H1 (cell line): ENCODE measurements at regions not wholly inside any gene's neighbourhood (a gene's known extent, or its start where the extent isn't known, plus 50 kb on each side); places are given as distances from the start of the nearest gene placed in this dataset.

Source experiments
- CTCF ChIA-PET: fragments of 300-600 bp; sonication (Branson Sonifier 250); formaldehyde crosslinking; loops from one replicate; lab custom pipeline; 2021; ENCODE audit not compliant: partially characterized antibody; lab: Charles Lee
- POLR2A ChIA-PET: fragments of 300-600 bp; sonication (Branson Sonifier 250); formaldehyde crosslinking; loops from one replicate; lab custom pipeline; 2021; ENCODE audit warnings: inconsistent platforms; ENCODE audit not compliant: partially characterized antibody; lab: Charles Lee
- DNase-seq, 2 experiments: peaks; one replicate each; pipeline versions ENCODE4 v3.0.0 to v3.0.0-alpha.2; 2010 to 2022; ENCODE audit warnings: low spot score in 2 of 2, low read depth in 1 of 2, mixed read lengths in 1 of 2
- FAIRE-seq: peaks from 2 replicates; lab custom pipeline; 2011; peaks lifted over from hg19 to GRCh38; lab: Jason Lieb, UNC
- H2AFZ ChIP-seq: 2 replicates; pipeline ENCODE4 v1.8.1; 2012; ENCODE audit warnings: low read length, inconsistent platforms
- H2AK5ac ChIP-seq: 2 replicates; pipeline ENCODE4 v1.6.1; 2013; ENCODE audit warnings: low read depth, low read length
- H2BK120ac ChIP-seq: replicated peaks from 2 replicates; pipeline ENCODE3; 2013; ENCODE audit warnings: low read depth, low read length, inconsistent platforms
- H2BK12ac ChIP-seq: 2 replicates; pipeline ENCODE4 v1.6.1; 2013; ENCODE audit warnings: low read depth, low read length
- H2BK15ac ChIP-seq: 2 replicates; pipeline ENCODE4 v1.6.1; 2013; ENCODE audit warnings: low read length
- H2BK20ac ChIP-seq: 2 replicates; pipeline ENCODE4 v1.6.1; 2013; ENCODE audit warnings: low read length
- H2BK5ac ChIP-seq: 2 replicates; pipeline ENCODE4 v1.6.1; 2013; ENCODE audit warnings: low read depth, low read length
- H3K14ac ChIP-seq: 2 replicates; pipeline ENCODE4 v1.6.1; 2013; ENCODE audit warnings: inconsistent platforms; ENCODE audit not compliant: insufficient read length
- H3K18ac ChIP-seq: 2 replicates; pipeline ENCODE4 v1.6.1; 2013; ENCODE audit warnings: low read length; ENCODE audit errors: extremely low read depth
- H3K23ac ChIP-seq: 2 replicates; pipeline ENCODE4 v1.6.1; 2013; ENCODE audit warnings: inconsistent platforms; ENCODE audit not compliant: insufficient read length
- H3K23me2 ChIP-seq: 2 replicates; pipeline ENCODE4 v1.6.1; 2013; ENCODE audit warnings: low read depth, low read length
- H3K27ac ChIP-seq: 2 replicates; pipeline ENCODE4 v1.6.1; 2011; ENCODE audit warnings: low read depth, low read length, inconsistent platforms
- H3K27me3 ChIP-seq, 4 experiments: replicated peaks in 1 of 4; 1 replicate in 1 of 4; 2 replicates in 3 of 4; pipeline versions ENCODE4 v1.6.1 to v1.8.1; 2011 to 2013; ENCODE audit warnings: low read length in 3 of 4, mild to moderate bottlenecking in 3 of 4, inconsistent platforms in 2 of 4, mixed read lengths in 2 of 4, moderate library complexity in 1 of 4; ENCODE audit not compliant: control insufficient read depth in 3 of 4, insufficient read depth in 3 of 4; ENCODE audit errors: extremely low read depth in 1 of 4
- H3K36me3 ChIP-seq, 4 experiments: 2 replicates each; pipeline versions ENCODE4 v1.6.1 to v1.8.1; 2011 to 2013; ENCODE audit warnings: mild to moderate bottlenecking in 4 of 4, low read length in 3 of 4, moderate library complexity in 2 of 4, control low read depth in 1 of 4, inconsistent platforms in 1 of 4; ENCODE audit not compliant: insufficient read depth in 4 of 4, control insufficient read depth in 2 of 4
- H3K4ac ChIP-seq: replicated peaks from 2 replicates; pipeline ENCODE3; 2013; ENCODE audit warnings: low read length, low read depth, mixed read lengths, inconsistent platforms; ENCODE audit not compliant: insufficient read length
- H3K4me1 ChIP-seq, 4 experiments: replicated peaks in 1 of 4; 1 replicate in 1 of 4; 2 replicates in 3 of 4; pipeline versions ENCODE4 v1.6.1 to v1.8.1; 2011 to 2013; ENCODE audit warnings: low read length in 3 of 4, inconsistent platforms in 2 of 4, mixed read lengths in 1 of 4; ENCODE audit not compliant: insufficient read depth in 4 of 4, control insufficient read depth in 3 of 4
- H3K4me2 ChIP-seq, 2 experiments: 2 replicates each; pipeline versions ENCODE4 v1.6.1 to v1.8.1; 2011 to 2013; ENCODE audit warnings: low read depth in 2 of 2, low read length in 2 of 2, control low read depth in 1 of 2, inconsistent platforms in 1 of 2, mild to moderate bottlenecking in 1 of 2; ENCODE audit not compliant: insufficient read depth in 1 of 2
- H3K4me3 ChIP-seq, 4 experiments: fragments of 200-600, 300-600 bp in 1 of 4; sonication (generic), shearing (Covaris generic), sonication (Bioruptor Twin) in 1 of 4; 2 replicates each; pipeline versions ENCODE4 v1.5.1 to v1.8.1; 2011 to 2016; ENCODE audit warnings: low read length in 4 of 4, low read depth in 3 of 4, control low read depth in 2 of 4, inconsistent platforms in 2 of 4, mild to moderate bottlenecking in 2 of 4, mixed read lengths in 1 of 4, moderate library complexity in 1 of 4; ENCODE audit not compliant: insufficient read depth in 2 of 4; ENCODE audit errors: extremely low read depth in 1 of 4
- H3K56ac ChIP-seq: replicated peaks from 2 replicates; pipeline ENCODE3; 2013; ENCODE audit warnings: low read depth, mild to moderate bottlenecking, mixed read lengths, low read length, inconsistent platforms; ENCODE audit not compliant: insufficient read length
- H3K79me1 ChIP-seq: 2 replicates; pipeline ENCODE4 v1.6.1; 2013; ENCODE audit warnings: low read depth, low read length, control low read depth
- H3K79me2 ChIP-seq, 2 experiments: 2 replicates each; pipeline versions ENCODE4 v1.6.1 to v1.8.1; 2012 to 2013; ENCODE audit warnings: low read length in 2 of 2, mild to moderate bottlenecking in 2 of 2, inconsistent platforms in 1 of 2; ENCODE audit not compliant: insufficient read depth in 2 of 2, control insufficient read depth in 1 of 2
- H3K9ac ChIP-seq, 4 experiments: replicated peaks in 1 of 4; 1 replicate in 1 of 4; 2 replicates in 3 of 4; pipeline versions ENCODE4 v1.6.1 to v1.8.1; 2011 to 2013; ENCODE audit warnings: low read depth in 3 of 4, low read length in 3 of 4, control low read depth in 2 of 4, mild to moderate bottlenecking in 2 of 4, moderate library complexity in 2 of 4, inconsistent platforms in 1 of 4; ENCODE audit errors: extremely low read depth in 1 of 4
- H3K9me3 ChIP-seq, 2 experiments: 2 replicates each; pipeline versions ENCODE4 v1.6.1 to v1.8.1; 2012 to 2013; ENCODE audit warnings: mild to moderate bottlenecking in 2 of 2, moderate library complexity in 2 of 2, control low read depth in 1 of 2, inconsistent platforms in 1 of 2, low read depth in 1 of 2, low read length in 1 of 2, mixed read lengths in 1 of 2; ENCODE audit not compliant: insufficient read depth in 2 of 2
- H4K20me1 ChIP-seq, 2 experiments: replicated peaks in 1 of 2; 2 replicates each; pipeline versions ENCODE3 to v1.8.1; 2011 to 2013; ENCODE audit warnings: inconsistent platforms in 2 of 2, low read length in 2 of 2, mild to moderate bottlenecking in 1 of 2; ENCODE audit not compliant: insufficient read depth in 2 of 2, control insufficient read depth in 1 of 2
- H4K5ac ChIP-seq: 2 replicates; pipeline ENCODE4 v1.6.1; 2013; ENCODE audit warnings: low read length, low read depth, mixed read lengths, inconsistent platforms; ENCODE audit not compliant: insufficient read length
- H4K8ac ChIP-seq: 2 replicates; pipeline ENCODE4 v1.8.0; 2013; ENCODE audit warnings: mild to moderate bottlenecking, moderate library complexity, low read length, inconsistent platforms; ENCODE audit not compliant: insufficient read depth; ENCODE audit errors: extremely low read depth
- H4K91ac ChIP-seq: replicated peaks from 2 replicates; pipeline ENCODE3; 2013; ENCODE audit warnings: low read length, mixed read lengths, inconsistent platforms; ENCODE audit not compliant: insufficient read length
- BACH1 ChIP-seq: IDR thresholded peaks from 2 replicates; pipeline ENCODE4 v1.6.1; 2012; ENCODE audit warnings: low read length, improper control_type of control experiment
- CBX8 ChIP-seq: fragments of 300-800, 300-1000 bp; sonication (generic); IDR thresholded peaks from 2 replicates; pipeline ENCODE4 v1.7.1; 2016; ENCODE audit warnings: low read depth, low read length, borderline replicate concordance
- CTBP2 ChIP-seq: IDR thresholded peaks from 2 replicates; pipeline ENCODE4 v1.7.0; 2011; ENCODE audit warnings: borderline replicate concordance, mild to moderate bottlenecking, moderate library complexity, mixed read lengths, low read length; ENCODE audit not compliant: insufficient read depth, insufficient read length
- GABPA ChIP-seq: IDR thresholded peaks from 2 replicates; pipeline ENCODE4 v1.6.1; 2011; ENCODE audit warnings: mild to moderate bottlenecking, low read length, moderate library complexity, borderline replicate concordance; ENCODE audit not compliant: insufficient read depth
- PHF8 ChIP-seq: fragments of 200-600 bp; sonication (generic); conservative IDR thresholded peaks from 2 replicates; pipeline ENCODE4 v1.7.1; 2012; ENCODE audit warnings: low read depth, mild to moderate bottlenecking, inconsistent platforms, low read length, moderate library complexity
- POLR2AphosphoS5 ChIP-seq: IDR thresholded peaks from 2 replicates; pipeline ENCODE4 v1.6.1; 2011; ENCODE audit warnings: low read depth, low read length
- RFX5 ChIP-seq: IDR thresholded peaks from 2 replicates; pipeline ENCODE4 v1.6.1; 2011; ENCODE audit warnings: low read depth, low read length, improper control_type of control experiment, borderline replicate concordance
- SIN3A ChIP-seq, 2 experiments: IDR thresholded peaks in 1 of 2; conservative IDR thresholded peaks in 1 of 2; 2 replicates each; pipeline ENCODE4 v1.6.1; 2011 to 2012; ENCODE audit warnings: low read length in 2 of 2, improper control_type of control experiment in 1 of 2, low read depth in 1 of 2, mild to moderate bottlenecking in 1 of 2
- YY1 ChIP-seq: IDR thresholded peaks from 2 replicates; pipeline ENCODE4 v1.6.1; 2011; ENCODE audit warnings: low read depth, mild to moderate bottlenecking, low read length
- ZNF274 ChIP-seq: IDR thresholded peaks from 2 replicates; pipeline ENCODE4 v1.7.0; 2012; ENCODE audit warnings: low read length, borderline replicate concordance; ENCODE audit errors: extremely low read depth
- WGBS, 2 experiments: shearing (Covaris generic) in 1 of 2; methylation state at CpG; one replicate each; pipeline versions ENCODE4 v1.1.6 to v1.1.7; 2013 to 2015; ENCODE audit warnings: low lambda C conversion rate in 2 of 2, mixed read lengths in 2 of 2, inconsistent platforms in 1 of 2, low coverage in 1 of 2, missing lambda C conversion rate in 1 of 2; ENCODE audit not compliant: insufficient replicate concordance in 2 of 2, insufficient coverage in 1 of 2, insufficient read length in 1 of 2; ENCODE audit errors: extremely low coverage in 1 of 2, missing lambda C conversion rate in 1 of 2; 5-methylcytosine and 5-hydroxymethylcytosine counted together

GRCh38 chr1:168826269-168826668, 97.3 kb upstream of the DPT start:
- H3K56ac ChIP-seq: no peak overlapping the region
- no peak overlapping the region for H3K27ac ChIP-seq
- H2BK20ac ChIP-seq: no peak overlapping the region
- TF ChIP-seq RFX5 (no peak), PHF8 (no peak), GABPA (no peak), ZNF274 (no peak), BACH1 (no peak), CTBP2 (no peak), SIN3A (conservative IDR thresholded peaks at IDR 0.05 in 1 of 2, IDR thresholded peaks at IDR 0.05 in 1 of 2; ENCODE audit: low read depth in 1 of 2, low read length in 2 of 2) (no peak), POLR2AphosphoS5 (no peak), YY1 (no peak), CBX8 (no peak)
- H4K20me1 ChIP-seq: no peaks in the 10 kb centered on the region
- no peak overlapping the region for H3K4me2 ChIP-seq
- WGBS, 2 experiments: 98% methylated on average over 3 of the region's 3 CpGs; no CpG with 5 or more reads in 1 of the 2 experiments
- POLR2A ChIA-PET: no interaction called here
- no peak overlapping the region for H2BK5ac ChIP-seq
- H2BK15ac ChIP-seq: no peak overlapping the region
- no peak overlapping the region for H4K5ac ChIP-seq
- H3K9me3 ChIP-seq: no peaks in the 10 kb centered on the region
- H3K4me1 ChIP-seq: peaks cover 0 to 2% (median 0%) of the 10 kb centered on the region in 4 experiments; a peak in 1 of 7 replicates
- no peak overlapping the region for H2BK120ac ChIP-seq
- no peaks in the 10 kb centered on the region for H3K27me3 ChIP-seq
- no peaks in the 10 kb centered on the region for H3K79me1 ChIP-seq
- H3K4me3 ChIP-seq: no peak overlapping the region
- H2AK5ac ChIP-seq: no peak overlapping the region
- no peak overlapping the region for H4K8ac ChIP-seq
- no peaks in the 10 kb centered on the region for H3K79me2 ChIP-seq
- no peaks in the 10 kb centered on the region for H3K23me2 ChIP-seq
- no peak overlapping the region for H2BK12ac ChIP-seq
- DNase-seq (no peak), FAIRE-seq (no peak)
- H2AFZ ChIP-seq: no peak overlapping the region
- no peak overlapping the region for H3K9ac ChIP-seq
- H3K18ac ChIP-seq: no peak overlapping the region
- no peak overlapping the region for H4K91ac ChIP-seq
- H3K23ac ChIP-seq: no peak overlapping the region
- H3K36me3 ChIP-seq: no peaks in the 10 kb centered on the region; a peak in 1 of 8 replicates
- no peak overlapping the region for H3K4ac ChIP-seq
- CTCF ChIA-PET: no interaction called here
- H3K14ac ChIP-seq: no peak overlapping the region
